Left kidney (tissue), 1 donor: ENCODE measurements at regions not wholly inside any gene's neighbourhood (a gene's known extent, or its start where the extent isn't known, plus 50 kb on each side); places are given as distances from the start of the nearest gene placed in this dataset.

Experiments used
- DNase-seq: peaks from one replicate; pipeline ENCODE4 v3.0.0-alpha.2; 2013

DNA sequence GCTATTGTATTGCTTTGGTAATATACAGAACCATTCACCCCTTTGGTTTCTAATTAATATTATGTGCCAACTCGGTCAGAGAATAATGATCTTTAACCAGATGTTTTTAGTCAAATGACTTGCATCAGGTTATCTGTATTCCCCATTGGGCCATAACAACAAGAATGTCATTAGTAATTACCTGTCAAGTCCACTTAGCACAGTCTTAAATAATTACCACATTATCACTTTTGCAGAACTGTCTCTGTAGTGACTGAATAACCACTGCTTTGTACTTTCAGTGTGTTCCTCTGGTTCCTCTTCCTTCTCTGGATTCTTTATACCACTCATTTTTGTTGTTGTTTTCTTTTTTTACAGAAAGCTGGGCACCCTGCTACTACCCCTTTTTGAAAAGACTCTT, 257.7 kb upstream of the SPOCK3 start:
- no peak for DNase-seq

- DNase-seq, result no peak
Measured at GRCh38 chr4:167509551-167509950, 275.3 kb upstream of the SPOCK3 start.

- DNase-seq, result no peak
Measured at GRCh38 chr4:167524091-167524490, 289.8 kb upstream of the SPOCK3 start.

- DNase-seq, result no peak
Measured at GRCh38 chr4:167537761-167538160, 303.5 kb upstream of the SPOCK3 start.

GRCh38 chr4:167541286-167541685, 307.0 kb upstream of the SPOCK3 start:
- DNase-seq, result no peak

DNA sequence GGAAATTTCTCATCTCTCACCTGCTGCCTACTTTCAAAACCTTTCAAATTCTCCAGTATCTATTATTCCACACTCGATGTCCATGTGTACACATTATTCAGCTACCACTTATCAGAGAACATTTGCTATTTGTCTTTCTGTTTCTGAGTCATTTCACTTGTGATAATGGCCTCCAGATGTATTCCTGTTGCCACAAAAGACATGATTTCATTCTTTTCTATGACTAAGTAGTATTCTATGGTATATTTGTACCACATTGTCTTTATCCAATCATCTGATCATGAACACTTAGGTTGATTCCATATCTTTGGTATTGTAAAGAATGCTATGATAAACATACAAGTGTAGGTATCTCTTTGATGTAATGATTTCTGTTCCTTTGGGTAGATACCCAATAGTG, 310.1 kb upstream of the SPOCK3 start:
- no peak for DNase-seq

DNA sequence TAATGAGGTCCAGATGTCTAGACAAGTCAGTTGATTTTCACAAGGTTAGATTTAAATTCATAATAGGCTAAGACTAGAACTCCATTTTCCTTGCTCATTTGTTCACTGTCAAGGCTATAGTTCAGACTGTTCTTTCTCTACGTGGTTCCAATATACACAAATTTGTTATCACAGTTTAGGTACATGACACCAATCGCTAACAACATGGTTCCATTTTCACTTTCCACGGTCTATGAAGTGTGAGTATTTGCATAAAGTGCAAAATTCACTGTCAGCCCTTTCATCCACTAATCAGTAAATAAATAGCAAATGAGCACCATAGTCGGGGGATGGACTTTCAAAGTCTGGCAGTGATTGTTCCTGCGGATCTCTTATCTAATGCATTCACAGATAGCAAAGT, 315.7 kb upstream of the SPOCK3 start:
- DNase-seq, result no peak

DNA sequence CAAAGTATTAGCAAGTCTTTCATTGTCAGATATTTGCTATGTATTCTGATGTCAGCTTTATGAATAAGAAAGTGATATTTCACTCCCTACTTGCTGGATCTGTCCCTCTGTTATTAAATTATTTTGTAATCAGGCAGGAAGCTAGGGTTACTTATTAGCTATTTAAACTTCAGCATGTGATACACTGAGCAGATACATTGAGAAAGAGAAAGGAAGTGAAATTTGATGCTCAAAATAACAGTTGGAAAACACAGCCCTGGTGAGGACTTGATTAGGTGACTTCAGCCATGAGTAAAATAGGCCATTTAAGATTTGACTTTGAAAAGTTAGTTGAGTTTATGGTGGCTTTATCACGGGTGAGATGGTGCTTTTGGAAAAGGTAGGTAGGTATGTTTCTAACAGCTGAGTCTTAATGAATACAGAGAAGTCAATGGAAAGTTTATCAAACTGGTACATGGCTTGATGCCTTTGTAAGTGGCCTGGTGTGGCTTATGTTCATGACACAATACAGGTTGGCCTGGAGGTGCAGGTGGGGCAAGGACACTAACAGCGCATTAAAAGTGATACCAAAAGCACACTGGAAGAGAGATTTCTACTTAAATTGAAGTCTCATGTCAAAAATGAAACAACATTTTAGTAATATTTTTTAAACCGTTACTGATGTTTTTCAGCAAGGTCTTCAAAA, 321.2 kb upstream of the SPOCK3 start:
- DNase-seq, result no peak

DNA sequence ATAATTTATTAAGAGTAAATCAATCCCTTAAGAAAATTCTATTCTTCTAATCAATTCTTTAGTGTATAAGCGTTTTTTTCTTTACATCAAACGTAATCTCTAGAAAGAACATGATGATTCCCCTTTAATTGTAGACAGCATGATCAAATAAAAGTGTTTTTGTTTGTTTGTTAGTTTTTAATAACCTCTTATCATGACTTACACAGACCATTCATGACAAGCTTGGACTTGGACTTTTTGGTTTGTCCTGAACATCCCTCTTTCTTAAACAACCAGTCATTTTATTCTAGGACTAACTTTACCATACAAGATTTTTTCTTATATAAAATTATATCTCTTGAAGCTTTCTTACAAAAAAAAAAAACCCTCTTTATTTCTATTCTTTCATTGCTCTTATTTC, 344.6 kb upstream of the SPOCK3 start:
- DNase-seq, result no peak

DNA sequence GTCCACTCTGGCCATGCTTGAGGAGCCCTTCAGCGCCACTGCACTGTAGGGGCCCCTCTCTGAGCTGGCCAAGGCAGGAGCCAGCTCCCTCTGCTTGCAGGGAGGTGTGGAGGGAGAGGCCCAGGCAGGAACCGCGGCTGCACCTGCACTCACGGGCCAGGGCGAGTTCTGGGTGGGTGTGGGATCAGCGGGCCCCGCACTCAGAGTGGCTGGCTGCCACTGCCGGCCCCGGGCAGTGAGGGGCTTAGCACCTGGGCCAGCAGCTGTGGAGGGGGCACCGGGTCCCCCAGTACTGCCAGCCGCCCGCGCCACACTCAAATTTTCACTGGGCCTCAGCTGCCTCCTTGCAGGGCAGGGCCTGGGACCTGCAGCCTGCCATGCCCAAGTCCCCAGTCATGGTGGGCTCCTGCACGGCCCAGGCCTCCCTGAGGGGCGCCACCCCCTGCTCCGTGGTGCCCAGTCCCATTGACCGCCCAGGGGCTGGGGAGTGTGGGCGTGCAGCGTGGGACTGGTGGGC, 347.2 kb upstream of the SPOCK3 start:
- DNase-seq, result no peak

- DNase-seq, result no peak
Measured at GRCh38 chr4:167587361-167587760, 353.1 kb upstream of the SPOCK3 start.

GRCh38 chr4:167595898-167596297, 361.6 kb upstream of the SPOCK3 start:
- DNase-seq, result no peak

GRCh38 chr4:167602157-167602556, 367.9 kb upstream of the SPOCK3 start:
- DNase-seq, result no peak

GRCh38 chr4:167606551-167606950, 372.3 kb upstream of the SPOCK3 start:
- no peak for DNase-seq

- no peak for DNase-seq
Measured at GRCh38 chr4:167613381-167613780, 379.1 kb upstream of the SPOCK3 start.

- no peak for DNase-seq
Measured at GRCh38 chr4:167614866-167615265, 380.6 kb upstream of the SPOCK3 start.

DNA sequence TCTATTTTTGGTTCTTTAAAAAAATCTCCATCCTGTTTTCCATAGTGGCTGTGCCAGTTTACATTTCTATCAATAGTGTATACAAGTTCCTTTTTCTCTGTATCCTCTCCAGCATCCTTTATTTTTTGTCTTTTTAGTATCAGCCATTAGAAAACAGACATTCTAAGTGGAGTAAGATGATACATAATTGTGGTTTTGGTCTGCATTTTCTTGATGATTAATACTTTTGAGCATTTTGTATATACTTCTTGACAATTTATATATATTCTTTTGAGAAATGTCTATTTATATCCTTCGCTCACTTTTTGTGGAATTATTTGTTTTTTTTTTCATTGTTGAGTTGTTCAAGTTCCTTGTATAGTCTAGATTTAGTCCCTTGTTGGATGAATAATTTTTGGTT, 382.2 kb upstream of the SPOCK3 start:
- no peak for DNase-seq

DNA sequence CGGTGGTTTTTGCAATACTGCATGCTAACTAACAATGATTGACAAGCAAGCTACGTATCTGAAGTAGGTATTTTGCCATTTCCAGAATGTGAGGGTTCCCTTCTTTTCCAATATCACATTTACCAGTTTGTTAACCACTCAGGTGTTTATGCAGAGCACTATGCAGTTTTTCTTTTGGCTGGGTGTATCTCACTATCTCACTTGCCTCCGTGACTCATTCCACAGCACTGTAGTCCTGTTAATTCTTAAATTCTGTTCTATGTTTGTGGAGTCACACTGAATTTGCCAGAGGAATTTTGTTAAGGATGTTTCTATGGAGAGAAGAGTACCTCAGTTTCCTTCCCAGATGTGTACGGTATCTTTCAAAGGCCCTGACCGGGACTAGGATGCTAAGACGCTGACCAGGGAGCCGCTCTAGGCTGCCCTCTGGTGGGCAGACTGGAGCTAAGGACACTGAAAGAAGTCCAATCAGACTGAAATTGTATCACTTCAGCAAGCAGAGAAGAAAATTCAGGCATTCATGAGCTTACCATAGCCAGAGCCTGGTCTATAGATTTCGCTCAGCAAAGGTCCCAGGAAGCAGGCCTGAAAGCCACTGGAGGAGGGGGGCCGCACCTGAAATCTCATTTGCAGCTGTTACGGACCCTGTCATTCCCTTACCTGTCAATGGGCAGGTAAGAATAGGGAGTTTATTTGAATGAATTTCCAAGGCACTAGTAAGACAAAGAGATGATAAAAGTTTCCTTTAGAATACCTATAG, 388.4 kb upstream of the SPOCK3 start:
- DNase-seq, result peak; percentile 66

DNA sequence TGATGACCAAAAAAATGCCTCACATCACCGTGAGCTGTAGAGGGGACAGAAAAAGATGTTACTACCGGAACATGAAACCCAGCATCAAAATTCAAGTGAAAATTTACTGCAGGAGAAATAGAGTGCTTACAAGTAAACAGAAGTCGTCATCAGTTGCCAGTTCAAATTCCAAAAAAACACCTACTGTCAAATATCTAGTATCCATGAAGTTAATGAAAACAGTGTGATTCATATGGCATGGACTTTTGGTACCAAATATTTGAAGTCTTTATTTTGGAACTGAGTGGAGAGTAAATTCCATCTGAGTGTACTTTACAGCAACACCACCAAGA, 388.9 kb upstream of the SPOCK3 start:
- DNase-seq, result no peak

DNA sequence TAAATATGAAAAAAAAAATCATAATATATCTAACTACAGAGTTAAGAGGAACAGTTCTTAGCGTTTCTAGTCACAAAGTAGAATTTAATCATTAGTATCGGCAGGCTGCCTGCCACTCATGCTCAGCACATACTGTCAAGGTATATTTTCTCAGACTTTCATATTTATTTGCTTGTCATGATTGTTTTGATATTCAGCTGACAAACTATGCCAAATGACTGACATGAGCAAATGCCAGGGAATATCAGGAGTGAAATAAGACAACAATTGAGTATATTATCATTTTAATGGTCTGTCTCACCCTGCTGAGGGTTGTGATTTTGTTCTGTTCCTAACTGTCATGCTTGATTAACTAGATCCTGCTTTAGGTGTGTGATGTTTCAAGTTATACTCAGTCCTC, 395.0 kb upstream of the SPOCK3 start:
- no peak for DNase-seq

DNA sequence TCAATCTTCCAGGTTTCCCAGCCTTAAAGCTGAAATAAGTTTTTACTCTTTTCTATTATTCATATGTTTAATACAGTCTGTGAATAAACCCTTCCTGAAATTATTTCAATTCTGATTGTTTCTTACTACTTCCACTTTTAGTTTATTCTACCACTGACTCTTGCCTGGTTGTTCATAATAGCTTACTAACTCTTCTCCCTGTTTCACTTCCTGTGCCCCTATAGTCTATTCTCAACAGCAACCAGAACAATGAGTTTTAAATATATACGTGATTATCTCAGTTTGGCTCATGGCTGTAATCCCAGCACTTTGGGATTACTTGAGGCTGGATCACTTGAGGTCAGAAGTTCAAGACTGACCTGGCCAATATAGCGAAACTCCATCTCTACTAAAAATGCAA, 408.0 kb upstream of the SPOCK3 start:
- DNase-seq, result no peak

DNA sequence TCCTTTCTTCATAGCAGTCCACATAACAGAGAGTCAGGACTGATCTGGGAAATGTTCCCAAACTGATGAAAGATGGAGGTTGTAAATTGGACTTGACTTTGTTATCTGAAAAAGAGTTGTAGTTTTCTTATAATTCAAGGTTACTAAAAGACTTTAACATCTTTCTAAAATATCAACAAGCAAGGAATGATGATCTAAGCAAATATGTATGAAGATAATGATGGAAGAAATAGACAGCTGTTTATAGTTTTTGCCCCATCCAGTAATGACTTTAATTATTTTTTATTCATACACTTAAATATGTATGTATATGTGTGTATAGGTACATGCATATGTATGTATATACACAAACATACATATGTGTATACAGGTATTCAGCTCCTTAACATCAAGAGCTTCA, 411.1 kb upstream of the SPOCK3 start:
- no peak for DNase-seq

- no peak for DNase-seq
Measured at GRCh38 chr4:167652267-167652666, 418.0 kb upstream of the SPOCK3 start.

DNA sequence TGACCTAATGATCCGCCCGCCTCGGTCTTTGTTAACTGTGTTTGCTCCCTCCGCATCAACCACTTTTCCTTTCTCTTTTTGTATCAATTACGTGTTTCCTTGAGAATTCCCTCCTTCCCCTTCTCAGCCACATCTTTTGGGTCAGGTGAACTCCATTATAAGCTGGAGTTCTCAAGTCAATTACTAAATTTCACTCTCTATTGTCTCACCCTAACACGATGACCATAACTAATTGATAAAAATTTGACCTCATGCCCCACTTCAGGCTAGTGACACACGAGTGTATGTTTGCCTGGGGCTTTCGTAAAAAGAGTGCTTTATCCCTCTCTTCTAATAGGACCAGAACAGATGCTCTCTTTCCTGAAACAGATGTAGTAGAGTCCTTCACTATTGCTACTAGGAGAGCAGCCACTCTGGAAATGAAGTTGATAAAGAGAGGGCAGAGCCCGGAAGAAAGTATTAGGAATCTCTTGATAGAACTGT, 403.6 kb upstream of the ANXA10 start:
- DNase-seq, result no peak
